Spleen (tissue), 7 donors: ENCODE measurements at regions not wholly inside any gene's neighbourhood (a gene's known extent, or its start where the extent isn't known, plus 50 kb on each side); places are given as distances from the start of the nearest gene placed in this dataset.

Source experiments
- POLR2A ChIP-seq, 3 donors: fragments of 450-650 bp; IDR thresholded peaks; one replicate each; pipeline ENCODE4 v1.5.1; 2017; ENCODE audit warnings: antibody characterized with exemption in 3 of 3, mild to moderate bottlenecking in 1 of 3
- POLR2AphosphoS5 ChIP-seq, 3 donors: sonication (generic); formaldehyde crosslinking; IDR thresholded peaks; one replicate each; pipeline ENCODE4 v1.5.1; 2017; ENCODE audit warnings: antibody characterized with exemption in 3 of 3
- TF ChIP-seq, protein P1 (sequence below), 11 experiments: fragments of 200-600 bp in 7 of 11; fragments of 450-650 bp in 4 of 11; sonication (generic) in 4 of 11; IDR thresholded peaks in 8 of 11; conservative IDR thresholded peaks in 3 of 11; 1 replicate in 7 of 11; 2 replicates in 4 of 11; pipeline versions ENCODE4 v1.4.0 to v1.8.0; 2016 to 2021; ENCODE audit warnings: antibody characterized with exemption in 11 of 11, inconsistent platforms in 4 of 11, mild to moderate bottlenecking in 1 of 11
- donor health status: DM: no; HTN: no; CAD: no; lungs with moderate emphysema.
- donor health status: DM: no; HTN: no; CAD: no.
- donor health status: DM: no; HTN: no; CAD: no.

GRCh38 chr3:27561576-27561975 lies 77.4 kb upstream of the SLC4A7 start:
- TF ChIP-seq, protein P1, sequence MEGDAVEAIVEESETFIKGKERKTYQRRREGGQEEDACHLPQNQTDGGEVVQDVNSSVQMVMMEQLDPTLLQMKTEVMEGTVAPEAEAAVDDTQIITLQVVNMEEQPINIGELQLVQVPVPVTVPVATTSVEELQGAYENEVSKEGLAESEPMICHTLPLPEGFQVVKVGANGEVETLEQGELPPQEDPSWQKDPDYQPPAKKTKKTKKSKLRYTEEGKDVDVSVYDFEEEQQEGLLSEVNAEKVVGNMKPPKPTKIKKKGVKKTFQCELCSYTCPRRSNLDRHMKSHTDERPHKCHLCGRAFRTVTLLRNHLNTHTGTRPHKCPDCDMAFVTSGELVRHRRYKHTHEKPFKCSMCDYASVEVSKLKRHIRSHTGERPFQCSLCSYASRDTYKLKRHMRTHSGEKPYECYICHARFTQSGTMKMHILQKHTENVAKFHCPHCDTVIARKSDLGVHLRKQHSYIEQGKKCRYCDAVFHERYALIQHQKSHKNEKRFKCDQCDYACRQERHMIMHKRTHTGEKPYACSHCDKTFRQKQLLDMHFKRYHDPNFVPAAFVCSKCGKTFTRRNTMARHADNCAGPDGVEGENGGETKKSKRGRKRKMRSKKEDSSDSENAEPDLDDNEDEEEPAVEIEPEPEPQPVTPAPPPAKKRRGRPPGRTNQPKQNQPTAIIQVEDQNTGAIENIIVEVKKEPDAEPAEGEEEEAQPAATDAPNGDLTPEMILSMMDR (IDR thresholded peaks at IDR 0.05 in 8 of 11, conservative IDR thresholded peaks at IDR 0.05 in 3 of 11): no peak
- TF ChIP-seq POLR2A (IDR thresholded peaks at IDR 0.05) (no peak), POLR2AphosphoS5 (IDR thresholded peaks at IDR 0.05) (no peak)
